Kidney epithelial cell (primary cell): ENCODE measurements at regions not wholly inside any gene's neighbourhood (a gene's known extent, or its start where the extent isn't known, plus 50 kb on each side); places are given as distances from the start of the nearest gene placed in this dataset.
"Not testable (repeated sequence)": the region's sequence is repeated elsewhere in the genome, so short reads cannot be mapped to it uniquely, and the experiment has no call there.

Experiments used
- DNase-seq: peaks from one replicate; pipeline ENCODE4 v3.0.0-alpha.2; 2010; ENCODE audit warnings: low read depth
- H3K27me3 ChIP-seq: 2 replicates; pipeline ENCODE4 v1.6.0; 2011; ENCODE audit warnings: low read length; ENCODE audit not compliant: control insufficient read depth, insufficient read depth
- H3K36me3 ChIP-seq: 2 replicates; pipeline ENCODE4 v1.5.1; 2011; ENCODE audit warnings: low read length; ENCODE audit not compliant: control insufficient read depth, insufficient read depth
- H3K4me3 ChIP-seq: 2 replicates; pipeline ENCODE4 v1.5.1; 2011; ENCODE audit warnings: low read depth, mild to moderate bottlenecking, control low read depth, low read length
- TF ChIP-seq, protein P1 (sequence below): IDR thresholded peaks from 2 replicates; pipeline ENCODE4 v1.5.1; 2011; ENCODE audit warnings: mild to moderate bottlenecking, moderate library complexity, low read length, control low read depth, inconsistent platforms; ENCODE audit not compliant: insufficient read depth, poor library complexity, severe bottlenecking

DNA sequence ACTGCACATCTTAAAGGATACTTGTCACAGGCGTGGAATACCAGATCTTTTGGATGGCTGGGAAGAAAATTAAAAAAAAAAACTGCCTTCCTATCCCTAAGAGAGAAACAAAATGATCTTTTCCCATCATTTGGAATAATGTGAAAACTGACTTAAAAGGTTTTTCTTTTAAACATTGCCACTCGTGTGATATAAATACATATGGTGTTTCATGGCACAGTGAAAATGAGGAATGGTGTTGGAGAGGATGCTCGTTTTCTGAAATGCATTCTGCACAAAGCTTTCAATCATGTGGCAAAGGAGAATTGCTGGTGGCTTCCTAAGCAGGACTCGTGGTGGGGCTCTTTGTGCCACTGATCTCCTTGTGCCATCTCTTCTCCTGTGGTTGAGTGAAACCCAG, 74.9 kb upstream of the LRRC4C start:
- no peak for DNase-seq
- H3K27me3 ChIP-seq = no peaks in the 10 kb centered on the region
- no peak overlapping the region for H3K4me3 ChIP-seq
- TF ChIP-seq, protein P1, sequence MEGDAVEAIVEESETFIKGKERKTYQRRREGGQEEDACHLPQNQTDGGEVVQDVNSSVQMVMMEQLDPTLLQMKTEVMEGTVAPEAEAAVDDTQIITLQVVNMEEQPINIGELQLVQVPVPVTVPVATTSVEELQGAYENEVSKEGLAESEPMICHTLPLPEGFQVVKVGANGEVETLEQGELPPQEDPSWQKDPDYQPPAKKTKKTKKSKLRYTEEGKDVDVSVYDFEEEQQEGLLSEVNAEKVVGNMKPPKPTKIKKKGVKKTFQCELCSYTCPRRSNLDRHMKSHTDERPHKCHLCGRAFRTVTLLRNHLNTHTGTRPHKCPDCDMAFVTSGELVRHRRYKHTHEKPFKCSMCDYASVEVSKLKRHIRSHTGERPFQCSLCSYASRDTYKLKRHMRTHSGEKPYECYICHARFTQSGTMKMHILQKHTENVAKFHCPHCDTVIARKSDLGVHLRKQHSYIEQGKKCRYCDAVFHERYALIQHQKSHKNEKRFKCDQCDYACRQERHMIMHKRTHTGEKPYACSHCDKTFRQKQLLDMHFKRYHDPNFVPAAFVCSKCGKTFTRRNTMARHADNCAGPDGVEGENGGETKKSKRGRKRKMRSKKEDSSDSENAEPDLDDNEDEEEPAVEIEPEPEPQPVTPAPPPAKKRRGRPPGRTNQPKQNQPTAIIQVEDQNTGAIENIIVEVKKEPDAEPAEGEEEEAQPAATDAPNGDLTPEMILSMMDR = no peak
- H3K36me3 ChIP-seq = no peaks in the 10 kb centered on the region

DNA sequence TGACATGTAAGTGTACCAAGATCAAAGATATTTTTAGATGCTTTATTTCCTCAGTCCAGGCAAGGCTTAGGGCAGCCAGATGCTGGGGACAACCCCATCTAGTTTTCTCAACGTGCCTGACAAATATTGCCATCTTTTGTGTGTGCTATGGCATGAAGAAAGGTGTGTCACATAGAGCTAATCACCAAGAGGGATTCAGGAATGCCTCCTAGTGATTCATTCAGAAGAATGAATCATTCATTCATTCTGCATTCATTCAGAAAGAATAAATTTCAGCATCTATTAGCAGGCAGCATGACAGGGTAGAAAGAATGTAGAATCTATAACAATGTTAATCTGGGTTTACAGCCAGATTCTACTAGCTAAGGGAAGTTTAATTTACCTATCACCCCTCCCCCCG, 75.4 kb upstream of the LRRC4C start:
- TF ChIP-seq, protein P1 = no peak
- H3K27me3 ChIP-seq = no peaks in the 10 kb centered on the region
- no peak overlapping the region for H3K4me3 ChIP-seq
- no peak for DNase-seq
- no peaks in the 10 kb centered on the region for H3K36me3 ChIP-seq

DNA sequence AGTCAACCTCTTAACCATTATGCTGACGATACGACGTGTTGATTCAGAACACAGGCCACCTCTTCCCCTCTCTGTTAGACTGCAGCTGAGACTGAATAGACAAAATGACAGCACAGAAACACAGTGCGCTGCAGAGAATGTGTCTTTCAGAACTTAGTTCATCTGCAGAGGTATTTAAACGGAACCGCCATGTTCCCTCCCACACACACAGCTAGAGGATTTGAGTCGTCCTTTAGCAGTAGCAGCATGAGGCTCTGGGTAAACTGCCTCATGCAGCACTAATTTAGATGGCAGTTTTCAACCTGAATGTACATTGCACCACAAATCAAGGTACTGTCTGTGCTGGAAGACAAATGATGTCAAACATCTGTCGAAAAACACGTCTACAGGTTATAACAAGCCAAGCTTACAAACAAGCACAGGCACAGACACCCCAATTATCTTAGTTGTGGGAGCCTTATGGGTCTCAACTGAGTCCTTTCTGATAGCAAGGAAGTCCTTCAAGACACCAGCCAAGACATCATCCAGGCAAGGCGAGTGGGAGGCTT, 76.6 kb upstream of the LRRC4C start:
- no peak overlapping the region for H3K4me3 ChIP-seq
- no peaks in the 10 kb centered on the region for H3K36me3 ChIP-seq
- TF ChIP-seq, protein P1 = no peak
- no peaks in the 10 kb centered on the region for H3K27me3 ChIP-seq
- DNase-seq = no peak

DNA sequence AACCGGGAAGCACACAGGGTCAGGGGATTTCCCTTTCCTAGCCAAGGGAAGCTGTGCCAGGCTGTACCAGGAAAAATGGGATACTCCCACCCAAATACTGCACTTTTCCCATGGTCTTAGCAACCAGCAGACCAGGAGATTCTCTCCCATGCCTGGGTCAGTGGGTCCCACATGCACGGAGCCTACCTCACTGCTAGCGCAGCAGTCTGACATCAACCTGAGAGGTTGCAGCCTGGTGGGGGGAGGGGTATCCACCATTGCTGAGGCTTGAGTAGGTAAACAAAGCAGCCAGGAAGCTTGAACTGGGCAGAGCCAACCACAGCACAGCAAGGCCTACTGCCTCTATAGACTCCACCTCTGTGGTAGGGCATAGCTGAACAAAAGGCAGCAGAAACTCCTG, 85.5 kb upstream of the LRRC4C start:
- H3K4me3 ChIP-seq, H3K36me3 ChIP-seq, H3K27me3 ChIP-seq, DNase-seq: not testable (repeated sequence)

DNA sequence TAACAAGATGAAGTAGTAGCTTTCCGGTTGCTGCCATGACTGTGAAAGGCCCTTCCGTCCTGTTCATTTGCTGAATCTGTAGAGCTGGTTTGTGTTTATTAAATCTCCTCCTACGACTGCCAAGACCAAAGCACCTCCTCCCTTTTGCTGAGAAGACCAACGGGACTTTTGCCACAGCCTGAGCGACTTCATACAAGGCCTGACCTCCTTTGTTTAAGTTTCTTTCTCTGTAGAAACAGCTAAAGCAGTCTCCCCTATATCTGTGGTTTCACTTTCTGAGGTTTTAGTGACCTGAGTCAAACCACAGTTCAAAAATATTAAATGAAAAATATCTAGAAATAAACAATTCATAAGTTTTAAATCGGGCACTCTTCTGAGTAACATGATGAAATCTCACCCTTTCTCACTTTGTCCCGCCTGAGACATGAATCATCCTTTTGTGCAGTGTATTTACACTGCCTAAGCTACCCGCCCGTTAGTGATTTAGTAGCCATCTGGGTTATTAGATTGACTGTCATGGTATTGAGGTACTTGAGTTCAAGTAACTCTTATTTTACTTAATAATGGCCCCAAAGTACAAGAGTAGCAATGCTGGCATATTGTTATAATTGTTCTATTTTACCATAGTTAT, 119.1 kb upstream of the LRRC4C start:
- H3K36me3 ChIP-seq = no peaks in the 10 kb centered on the region
- DNase-seq = no peak
- no peaks in the 10 kb centered on the region for H3K27me3 ChIP-seq
- TF ChIP-seq, protein P1 = no peak
- H3K4me3 ChIP-seq = no peak overlapping the region

DNA sequence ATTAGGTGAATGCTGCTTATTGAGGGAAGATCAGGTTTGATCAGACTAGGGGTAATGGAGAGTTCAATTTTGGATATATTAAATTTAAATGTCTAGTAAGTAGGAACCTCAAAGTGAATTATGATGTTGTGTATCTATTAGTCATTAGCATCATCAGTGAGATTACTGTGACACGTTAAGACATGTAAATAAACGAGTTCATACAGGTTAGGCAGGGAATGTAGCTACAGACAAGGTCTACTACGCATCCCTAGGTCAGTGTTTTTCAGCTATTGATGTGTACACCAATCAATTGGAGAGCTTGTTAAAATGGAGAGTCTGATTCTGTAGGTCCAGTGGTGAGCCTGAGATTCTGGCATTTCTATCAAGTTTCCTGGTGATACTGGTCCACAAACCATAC, 120.1 kb upstream of the LRRC4C start:
- Histone ChIP-seq H3K27me3 (no peaks in the 10 kb centered on the region), H3K36me3 (no peaks in the 10 kb centered on the region), H3K4me3 (no peak overlapping the region)
- TF ChIP-seq, protein P1 = no peak
- no peak for DNase-seq
